ENCODE measurements at regions not wholly inside any gene's neighbourhood (a gene's known extent, or its start where the extent isn't known, plus 50 kb on each side); places are given as distances from the start of the nearest gene placed in this dataset.

DNA sequence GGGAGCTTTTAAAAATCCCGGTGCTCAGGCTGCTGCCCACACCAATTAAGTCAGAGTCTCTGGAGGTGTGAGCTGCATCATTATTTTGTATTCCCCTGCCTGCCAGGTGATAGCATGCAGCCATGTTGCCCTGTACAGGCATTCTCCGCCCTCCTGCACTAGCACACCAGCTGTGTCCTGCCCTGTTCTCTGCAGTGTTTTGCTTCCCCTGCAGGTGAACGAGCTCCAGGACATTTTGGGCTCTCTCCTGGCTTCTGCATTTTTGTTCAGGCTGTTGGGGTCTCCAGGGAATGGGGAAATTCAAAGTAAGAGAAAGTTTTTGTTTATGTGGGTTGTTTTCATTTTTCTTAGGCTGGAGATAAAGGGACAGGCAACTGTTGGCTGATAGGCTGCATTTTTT, 271.0 kb upstream of the COBL start:
- TF ChIP-seq CTCF (IDR thresholded peaks at IDR 0.05; ENCODE audit: partially characterized antibody, unreplicated experiment) = no peak
- DNase-seq = no peak
- peaks cover 20% of the 10 kb centered on the region for H3K4me1 Mint-ChIP-seq (ENCODE audit: low read depth, unreplicated experiment)
- H3K27ac Mint-ChIP-seq (ENCODE audit: unreplicated experiment) = no peak overlapping the region
- no peak overlapping the region for H3K4me3 Mint-ChIP-seq (ENCODE audit: unreplicated experiment)
- peaks cover 1% of the 10 kb centered on the region for H3K9me3 Mint-ChIP-seq (ENCODE audit: unreplicated experiment)
- no peaks in the 10 kb centered on the region for H3K27me3 Mint-ChIP-seq (ENCODE audit: unreplicated experiment)
- no peaks in the 10 kb centered on the region for H3K36me3 Mint-ChIP-seq (ENCODE audit: unreplicated experiment)

GRCh38 chr7:51577390-51577789, 260.8 kb upstream of the COBL start:
- no peaks in the 10 kb centered on the region for H3K4me1 Mint-ChIP-seq (ENCODE audit: low read depth, unreplicated experiment)
- H3K9me3 Mint-ChIP-seq (ENCODE audit: unreplicated experiment) = peaks cover 13% of the 10 kb centered on the region
- no peak for TF ChIP-seq CTCF (IDR thresholded peaks at IDR 0.05; ENCODE audit: partially characterized antibody, unreplicated experiment)
- H3K36me3 Mint-ChIP-seq (ENCODE audit: unreplicated experiment) = peaks cover 33% of the 10 kb centered on the region
- no peak for DNase-seq
- no peaks in the 10 kb centered on the region for H3K27me3 Mint-ChIP-seq (ENCODE audit: unreplicated experiment)
- H3K4me3 Mint-ChIP-seq (ENCODE audit: unreplicated experiment) = no peak overlapping the region
- no peak overlapping the region for H3K27ac Mint-ChIP-seq (ENCODE audit: unreplicated experiment)

DNA sequence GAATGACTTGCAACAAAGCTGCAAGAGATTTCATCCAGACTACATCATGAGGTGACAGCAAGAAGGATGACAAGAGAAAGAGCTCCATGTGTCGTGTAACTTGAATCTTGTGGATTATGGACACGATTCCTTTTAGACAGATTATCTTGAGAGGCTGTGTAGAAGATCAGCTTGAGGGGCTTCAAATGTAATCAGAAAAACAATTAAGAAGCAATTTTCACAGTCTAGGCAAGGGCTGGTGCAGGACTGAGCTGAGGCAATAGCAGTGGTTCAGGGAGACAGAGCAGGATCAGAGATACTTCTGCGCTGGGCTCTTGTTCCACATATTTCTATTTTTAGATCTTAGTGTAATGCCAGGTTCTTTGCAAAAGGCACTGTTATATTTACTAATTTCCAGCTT, 253.0 kb upstream of the COBL start:
- H3K4me1 Mint-ChIP-seq (ENCODE audit: low read depth, unreplicated experiment) = no peaks in the 10 kb centered on the region
- H3K27ac Mint-ChIP-seq (ENCODE audit: unreplicated experiment) = no peak overlapping the region
- H3K36me3 Mint-ChIP-seq (ENCODE audit: unreplicated experiment) = peaks cover 13% of the 10 kb centered on the region
- peaks cover 1% of the 10 kb centered on the region for H3K27me3 Mint-ChIP-seq (ENCODE audit: unreplicated experiment)
- H3K9me3 Mint-ChIP-seq (ENCODE audit: unreplicated experiment) = peaks cover 8% of the 10 kb centered on the region
- no peak overlapping the region for H3K4me3 Mint-ChIP-seq (ENCODE audit: unreplicated experiment)
- DNase-seq = no peak
- no peak for TF ChIP-seq CTCF (IDR thresholded peaks at IDR 0.05; ENCODE audit: partially characterized antibody, unreplicated experiment)

DNA sequence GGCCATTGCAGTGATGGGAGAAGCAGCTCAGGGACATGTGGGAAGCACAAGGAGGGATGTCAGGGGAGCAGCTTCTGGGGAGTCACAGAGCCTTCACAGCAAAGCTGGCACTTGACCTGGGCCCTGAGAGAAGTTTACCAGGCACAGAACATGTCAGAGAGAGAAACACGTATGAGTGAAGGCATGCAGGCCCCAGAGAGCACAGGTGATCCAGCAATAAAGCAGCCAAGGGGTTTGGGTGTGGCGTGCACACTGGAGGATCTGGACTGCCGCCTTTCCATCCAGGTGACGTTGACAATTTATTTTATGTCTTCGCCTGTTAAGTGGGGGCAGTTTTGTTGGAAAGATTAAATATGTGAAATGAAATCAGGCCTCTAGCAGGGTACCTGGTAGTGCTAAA, 252.6 kb upstream of the COBL start:
- Mint-ChIP-seq H3K4me1 (ENCODE audit: low read depth, unreplicated experiment) (no peaks in the 10 kb centered on the region), H3K27me3 (ENCODE audit: unreplicated experiment) (peaks cover 1% of the 10 kb centered on the region), H3K4me3 (ENCODE audit: unreplicated experiment) (no peak overlapping the region), H3K9me3 (ENCODE audit: unreplicated experiment) (peaks cover 7% of the 10 kb centered on the region), H3K36me3 (ENCODE audit: unreplicated experiment) (peaks cover 9% of the 10 kb centered on the region), H3K27ac (ENCODE audit: unreplicated experiment) (no peak overlapping the region)
- TF ChIP-seq CTCF (IDR thresholded peaks at IDR 0.05; ENCODE audit: partially characterized antibody, unreplicated experiment) = no peak
- no peak for DNase-seq

- DNase-seq = no peak
- Mint-ChIP-seq H3K27ac (ENCODE audit: unreplicated experiment) (no peak overlapping the region), H3K27me3 (ENCODE audit: unreplicated experiment) (peaks cover 2% of the 10 kb centered on the region), H3K36me3 (ENCODE audit: unreplicated experiment) (peaks cover 16% of the 10 kb centered on the region), H3K4me3 (ENCODE audit: unreplicated experiment) (no peak overlapping the region), H3K4me1 (ENCODE audit: low read depth, unreplicated experiment) (no peaks in the 10 kb centered on the region), H3K9me3 (ENCODE audit: unreplicated experiment) (peaks cover 12% of the 10 kb centered on the region)
- no peak for TF ChIP-seq CTCF (IDR thresholded peaks at IDR 0.05; ENCODE audit: partially characterized antibody, unreplicated experiment)
Measured at GRCh38 chr7:51551070-51551469, 234.5 kb upstream of the COBL start.
